GM10847 (cell line): ENCODE measurements at regions not wholly inside any gene's neighbourhood (a gene's known extent, or its start where the extent isn't known, plus 50 kb on each side); places are given as distances from the start of the nearest gene placed in this dataset.

ENCODE experiments used
- POLR2A ChIP-seq: IDR thresholded peaks from 2 replicates; pipeline ENCODE4 v1.6.1; 2011; ENCODE audit not compliant: insufficient read length; ENCODE audit errors: extremely low read depth

- TF ChIP-seq POLR2A = no peak
These were observed 234.9 kb upstream of the TPM1 start for GRCh38 chr15:62807539-62808130.

GRCh38 chr15:62809115-62809967 lies 233.2 kb upstream of the TPM1 start:
- no peak for TF ChIP-seq POLR2A

- no peak for TF ChIP-seq POLR2A
These were observed 232.6 kb upstream of the TPM1 start for GRCh38 chr15:62809968-62810260.

GRCh38 chr15:62812515-62812835 lies 230.1 kb upstream of the TPM1 start:
- TF ChIP-seq POLR2A = no peak

DNA sequence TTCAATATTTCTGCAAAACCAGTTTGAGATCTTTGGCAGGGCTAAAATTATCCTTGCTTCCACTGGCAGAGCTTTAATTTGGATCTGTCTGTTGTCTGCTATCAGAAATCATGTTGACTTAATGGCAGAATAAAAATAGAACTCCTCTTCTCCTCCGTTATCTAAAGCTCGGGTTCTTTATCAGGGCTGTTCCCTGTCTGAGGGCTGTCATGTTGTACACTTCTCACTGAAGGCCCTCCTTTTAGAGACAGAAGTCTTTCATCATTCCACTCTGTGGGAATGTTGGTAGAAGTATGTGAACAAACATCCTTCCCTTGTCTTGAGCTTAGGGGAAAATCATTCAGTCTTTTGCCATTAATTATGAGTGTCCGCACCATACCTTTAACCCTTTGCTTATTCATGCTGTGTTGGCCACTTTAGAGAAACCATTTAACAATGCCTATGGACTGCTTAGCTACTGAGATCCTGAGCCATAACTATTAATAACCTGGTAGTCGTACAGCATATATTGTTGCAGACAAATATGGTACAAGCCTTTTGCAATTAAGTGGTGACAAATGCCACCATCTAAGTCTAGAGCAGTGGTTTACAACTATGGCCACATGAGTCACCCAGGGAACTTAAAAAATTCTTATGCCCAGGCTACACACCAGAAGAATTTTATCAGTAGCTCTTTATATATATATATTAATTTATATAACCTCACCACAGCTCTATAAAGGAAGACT lies 226.0 kb upstream of the TPM1 start:
- TF ChIP-seq POLR2A = no peak

GRCh38 chr15:62818691-62819090 lies 223.9 kb upstream of the TPM1 start:
- TF ChIP-seq POLR2A = no peak

GRCh38 chr15:62821384-62822131 lies 221.0 kb upstream of the TPM1 start:
- TF ChIP-seq POLR2A = no peak

DNA sequence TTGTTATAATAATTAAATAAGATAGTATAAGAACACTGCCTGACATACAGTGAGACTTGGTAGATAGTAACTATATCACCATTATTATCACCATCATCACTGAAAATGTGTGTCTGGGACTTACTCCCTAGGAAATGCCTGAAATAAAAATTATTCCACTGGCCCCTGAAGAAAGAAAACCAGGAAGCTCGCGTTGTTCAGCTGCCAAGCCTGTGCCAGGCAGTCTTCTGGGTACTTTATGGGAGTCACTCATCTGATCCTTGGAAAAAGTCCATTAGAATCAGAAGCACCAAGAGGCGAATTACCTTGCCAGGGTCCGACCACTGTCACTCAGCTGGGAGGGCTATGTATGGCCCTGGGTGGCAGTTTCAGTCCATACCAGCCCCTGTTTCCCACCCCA lies 220.3 kb upstream of the TPM1 start:
- no peak for TF ChIP-seq POLR2A

DNA sequence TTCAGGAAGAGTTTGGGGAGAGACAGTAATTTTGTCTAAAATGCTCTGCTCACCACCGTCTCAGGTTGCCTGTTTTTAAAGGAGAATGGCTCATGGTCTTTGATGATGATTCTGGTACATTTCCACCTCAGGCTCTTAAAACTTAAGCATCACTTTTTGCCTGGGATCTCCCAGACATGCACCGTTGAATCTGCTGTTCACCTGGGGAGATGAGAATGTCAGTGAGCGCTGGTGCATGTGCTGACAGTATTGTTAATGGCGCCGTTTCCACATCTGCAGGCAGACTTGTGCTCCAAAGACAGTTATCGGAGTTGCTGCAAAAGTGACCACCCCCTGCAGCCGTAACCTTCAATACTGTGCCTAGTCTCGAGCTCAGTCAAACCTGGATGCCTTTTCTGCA lies 219.0 kb upstream of the TPM1 start:
- no peak for TF ChIP-seq POLR2A

- TF ChIP-seq POLR2A = no peak
These were observed 218.2 kb upstream of the TPM1 start for GRCh38 chr15:62824111-62825015.

DNA sequence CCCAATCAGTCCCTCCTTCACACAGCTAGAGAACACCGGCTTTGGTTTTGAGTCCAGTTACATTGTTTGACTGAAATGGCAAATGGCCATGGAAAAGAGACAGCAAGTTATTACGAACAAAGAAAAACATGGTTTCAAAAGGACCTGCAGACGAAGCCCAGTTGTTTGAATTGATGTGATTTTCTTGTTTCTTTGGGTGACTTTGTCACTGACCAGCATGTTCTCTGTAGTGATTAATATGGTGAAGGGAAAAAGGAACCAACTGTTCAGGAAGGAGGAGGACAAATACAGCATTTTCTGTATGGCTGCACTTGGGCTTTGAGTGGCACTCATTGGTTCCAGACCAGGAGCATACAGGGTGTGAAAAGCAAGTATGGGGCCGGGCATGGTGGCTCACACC lies 217.4 kb upstream of the TPM1 start:
- no peak for TF ChIP-seq POLR2A

DNA sequence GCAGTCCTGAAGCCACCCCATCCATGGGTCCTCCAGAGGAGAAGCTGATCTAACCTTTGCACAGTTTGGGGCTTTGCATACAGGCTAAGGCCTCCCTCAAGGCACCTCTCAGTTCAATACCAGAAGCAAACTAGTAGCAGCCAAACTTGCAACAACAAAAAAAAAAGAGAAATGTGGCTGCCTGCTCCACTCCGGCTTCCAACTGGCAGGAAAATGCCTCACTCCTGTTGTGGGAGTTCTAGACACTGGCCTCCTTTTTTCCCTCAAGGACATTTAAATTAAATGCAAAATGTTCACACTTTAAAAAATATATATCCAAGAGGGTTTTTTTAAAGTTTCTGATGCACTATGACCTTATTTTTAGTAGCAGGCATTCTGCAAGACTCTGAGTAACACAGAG lies 216.0 kb upstream of the TPM1 start:
- no peak for TF ChIP-seq POLR2A

DNA sequence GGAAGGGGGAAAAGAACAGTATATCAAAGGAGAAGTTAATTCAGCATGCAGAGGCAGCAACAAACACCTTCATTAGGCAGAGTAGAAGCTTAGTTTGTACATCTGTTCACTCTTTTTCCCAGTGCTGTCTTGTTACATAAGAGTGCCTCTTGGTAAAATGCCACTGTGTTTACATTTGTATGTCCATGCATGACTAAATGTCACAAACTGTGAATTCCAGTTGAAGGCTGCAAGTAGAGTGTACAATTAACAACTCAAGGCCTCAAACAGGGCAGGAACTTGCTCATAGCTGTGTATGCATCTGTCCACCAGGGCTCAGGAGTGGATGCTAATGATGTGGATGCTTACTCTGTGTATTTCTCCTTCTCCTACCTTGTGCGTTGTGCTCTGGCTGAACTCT lies 214.2 kb upstream of the TPM1 start:
- no peak for TF ChIP-seq POLR2A

DNA sequence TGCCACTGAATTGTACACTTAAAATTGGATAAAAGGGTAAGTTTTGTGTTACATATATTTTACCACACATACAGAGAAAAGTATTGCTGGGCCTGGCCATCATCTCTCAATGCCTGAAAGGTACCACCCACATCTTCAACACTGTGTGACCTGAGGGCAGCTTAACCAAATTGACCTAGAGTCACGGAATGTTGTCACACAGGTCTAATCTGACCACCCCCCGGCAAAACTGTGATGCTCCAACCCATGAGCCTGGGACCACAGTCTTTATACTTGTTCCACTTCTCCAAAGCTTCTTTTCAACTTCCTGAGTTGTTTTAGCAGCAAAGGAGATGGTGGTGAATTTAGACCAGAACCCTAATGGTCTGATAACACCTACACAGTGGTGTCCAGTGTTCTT lies 210.3 kb upstream of the TPM1 start:
- TF ChIP-seq POLR2A = no peak

GRCh38 chr15:62833646-62834045 lies 208.9 kb upstream of the TPM1 start:
- no peak for TF ChIP-seq POLR2A
